ENCODE measurements at regions not wholly inside any gene's neighbourhood (a gene's known extent, or its start where the extent isn't known, plus 50 kb on each side); places are given as distances from the start of the nearest gene placed in this dataset.

GRCh38 chr20:6185268-6185667, 62.4 kb upstream of the FERMT1 start:
- no peaks in the 10 kb centered on the region for H3K27me3 ChIP-seq (ENCODE audit: control insufficient read depth in 1 of 2, insufficient read depth in 2 of 2, low read length in 2 of 2)
- no peak overlapping the region for H3K4me2 ChIP-seq (ENCODE audit: low read depth, low read length)
- ChIA-PET CTCF (ENCODE audit: low intra/inter-chr PET ratio, low total read pairs) (no interaction called here), POLR2A (no interaction called here)
- no peak for FAIRE-seq
- peak; percentile 54 for ATAC-seq
- H3K27ac ChIP-seq (ENCODE audit: extremely low read length, insufficient read depth, low read length) = no peak overlapping the region
- H3K4me1 ChIP-seq (ENCODE audit: insufficient read depth, low read length) = peaks cover 12% of the 10 kb centered on the region
- H3K36me3 ChIP-seq (replicated peaks in 1 of 2; ENCODE audit: control insufficient read depth in 1 of 2, insufficient read depth in 2 of 2, low read length in 2 of 2) = no peaks in the 10 kb centered on the region
- no peak overlapping the region for H3K9ac ChIP-seq (ENCODE audit: insufficient read depth, low read depth, low read length)
- BruUV-seq (replicated peaks) = no TSS peak
- no peak overlapping the region for H2AFZ ChIP-seq (ENCODE audit: low read length)
- 7% methylated on average over 3 of the region's 3 CpGs for WGBS (ENCODE audit: low lambda C conversion rate)
- H3K9me3 ChIP-seq (ENCODE audit: low read length) = no peaks in the 10 kb centered on the region
- H3K79me2 ChIP-seq (ENCODE audit: insufficient read depth, low read length) = no peaks in the 10 kb centered on the region
- no peak overlapping the region for H3K4me3 ChIP-seq (replicated peaks in 1 of 3; ENCODE audit: insufficient read depth in 1 of 3, low read depth in 2 of 3, low read length in 3 of 3)
- TF ChIP-seq STAG1 (CRISPR knock-in tag; IDR thresholded peaks at IDR 0.05) (peak; percentile 36; the same call in 1 of the 2 replicates), ISL2 (CRISPR knock-in tag; IDR thresholded peaks at IDR 0.05) (no peak), CTCF (CRISPR knock-in tag; IDR thresholded peaks at IDR 0.05) (peak; percentile 51)
- in situ Hi-C loops (cut with HindIII; ENCODE audit: extremely low pct_ligation_motif_present, low pct_unique_long_range_greater_than_20kb) (no loop called here), intact Hi-C loops (cut with micrococcal nuclease; ENCODE audit: unreplicated experiment) (no loop called here)
- no peak for DNase-seq (ENCODE audit: low spot score)
- H4K20me1 ChIP-seq (ENCODE audit: insufficient read depth, low read length) = no peaks in the 10 kb centered on the region

GRCh38 chr20:6184086-6184485, 61.3 kb upstream of the FERMT1 start:
- H2AFZ ChIP-seq (ENCODE audit: low read length) = no peak overlapping the region
- no peak overlapping the region for H3K27ac ChIP-seq (ENCODE audit: extremely low read length, insufficient read depth, low read length)
- intact Hi-C loops (cut with micrococcal nuclease; ENCODE audit: unreplicated experiment) (no loop called here), in situ Hi-C loops (cut with HindIII; ENCODE audit: extremely low pct_ligation_motif_present, low pct_unique_long_range_greater_than_20kb) (no loop called here)
- 24% methylated on average over 6 of the region's 6 CpGs for WGBS (ENCODE audit: low lambda C conversion rate)
- H3K27me3 ChIP-seq (ENCODE audit: control insufficient read depth in 1 of 2, insufficient read depth in 2 of 2, low read length in 2 of 2) = no peaks in the 10 kb centered on the region
- H3K4me1 ChIP-seq (ENCODE audit: insufficient read depth, low read length) = peaks cover 12% of the 10 kb centered on the region
- H3K79me2 ChIP-seq (ENCODE audit: insufficient read depth, low read length) = no peaks in the 10 kb centered on the region
- CTCF ChIA-PET (ENCODE audit: low intra/inter-chr PET ratio, low total read pairs) = no interaction called here
- H3K4me2 ChIP-seq (ENCODE audit: low read depth, low read length) = no peak overlapping the region
- no peak for FAIRE-seq
- peak; percentile 12 for DNase-seq (ENCODE audit: low spot score)
- H3K36me3 ChIP-seq (replicated peaks in 1 of 2; ENCODE audit: control insufficient read depth in 1 of 2, insufficient read depth in 2 of 2, low read length in 2 of 2) = no peaks in the 10 kb centered on the region
- no peak for TF ChIP-seq PLRG1 (conservative IDR thresholded peaks at IDR 0.05)
- TF ChIP-seq CTCF (CRISPR knock-in tag; IDR thresholded peaks at IDR 0.05) = peak; percentile 30; the same call in 1 of the 2 replicates
- no peak for TF ChIP-seq ZNF124 (CRISPR knock-in tag; IDR thresholded peaks at IDR 0.05)
- no peaks in the 10 kb centered on the region for H4K20me1 ChIP-seq (ENCODE audit: insufficient read depth, low read length)
- no peak overlapping the region for H3K4me3 ChIP-seq (replicated peaks in 1 of 3; ENCODE audit: insufficient read depth in 1 of 3, low read depth in 2 of 3, low read length in 3 of 3)
- no TSS peak for BruUV-seq (replicated peaks)
- ATAC-seq = peak; percentile 73
- POLR2A ChIA-PET = no interaction called here
- H3K9me3 ChIP-seq (ENCODE audit: low read length) = no peaks in the 10 kb centered on the region
- no peak overlapping the region for H3K9ac ChIP-seq (ENCODE audit: insufficient read depth, low read depth, low read length)
